Endometrium (tissue), 2 donors: ENCODE measurements at regions not wholly inside any gene's neighbourhood (a gene's known extent, or its start where the extent isn't known, plus 50 kb on each side); places are given as distances from the start of the nearest gene placed in this dataset.
"Not testable (repeated sequence)": the region's sequence is repeated elsewhere in the genome, so short reads cannot be mapped to it uniquely, and the experiment has no call there.

Source experiments
- FAIRE-seq: peaks from 2 replicates; lab custom pipeline; 2012; peaks lifted over from hg19 to GRCh38; lab: Jason Lieb, UNC
- donor health status: control.
- donor health status: control.

DNA sequence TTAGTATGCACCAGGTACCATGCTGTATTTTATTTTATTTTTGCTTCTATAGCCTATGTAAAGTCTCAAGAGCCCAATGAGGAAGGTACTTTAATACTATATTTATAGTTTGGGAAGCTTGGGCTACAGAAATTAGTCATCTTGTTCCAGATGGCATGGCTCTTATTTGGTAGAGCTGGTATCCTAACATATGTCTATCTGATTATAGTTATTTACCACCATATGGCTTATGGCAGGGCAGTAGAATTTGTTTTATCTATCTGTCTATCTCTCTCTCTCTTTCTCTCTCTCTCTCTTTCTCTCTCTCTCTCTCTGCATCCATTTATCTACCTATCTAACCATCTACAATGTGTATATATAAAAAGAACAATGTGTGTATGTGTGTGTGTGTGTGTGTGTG lies 1293.7 kb upstream of the SLC39A10 start:
- FAIRE-seq: no peak

GRCh38 chr2:194352505-194352904 lies 1304.5 kb upstream of the SLC39A10 start:
- no peak for FAIRE-seq

DNA sequence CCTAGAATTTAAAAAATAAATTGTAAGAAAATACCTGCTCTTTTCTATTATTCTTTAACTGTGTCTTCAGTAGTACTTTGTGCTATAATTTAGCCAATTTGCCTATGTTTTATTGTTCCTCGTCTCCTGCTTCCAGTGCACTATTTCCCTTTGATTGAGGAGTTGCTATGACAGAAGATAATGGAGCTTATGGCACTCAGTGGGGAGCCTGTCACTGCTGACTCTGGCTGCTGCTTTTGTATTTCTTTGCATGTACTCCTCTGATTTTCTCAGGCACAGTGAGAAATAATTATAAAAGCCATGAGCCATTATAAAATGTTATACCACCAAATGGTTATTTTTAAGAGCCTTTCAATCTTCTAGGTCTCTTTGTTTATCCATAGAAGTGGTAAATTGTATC lies 1310.8 kb upstream of the SLC39A10 start:
- no peak for FAIRE-seq

- FAIRE-seq: no peak
Measured at GRCh38 chr2:194345347-194345746, 1311.7 kb upstream of the SLC39A10 start.

DNA sequence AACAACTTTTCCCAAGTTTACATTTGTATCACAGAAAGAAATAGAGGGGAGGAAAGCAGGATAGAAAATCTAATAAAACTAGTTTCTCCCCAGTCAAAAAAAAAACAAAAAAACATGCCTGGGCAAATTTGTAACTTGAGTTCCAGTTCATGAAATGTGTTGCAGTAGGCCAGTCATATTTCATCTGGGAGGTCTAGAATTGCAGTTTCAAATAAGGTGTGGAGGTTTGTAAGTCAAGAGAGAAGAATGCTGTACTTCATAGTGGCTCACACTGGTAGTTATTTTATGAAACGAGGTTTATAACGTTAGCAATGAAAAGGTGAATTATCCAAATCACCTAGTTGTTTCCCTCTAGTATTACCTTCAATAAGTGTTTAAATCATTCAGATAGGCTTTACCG lies 1313.9 kb upstream of the SLC39A10 start:
- FAIRE-seq: no peak

GRCh38 chr2:194332799-194333490 lies 1324.1 kb upstream of the SLC39A10 start:
- no peak for FAIRE-seq

DNA sequence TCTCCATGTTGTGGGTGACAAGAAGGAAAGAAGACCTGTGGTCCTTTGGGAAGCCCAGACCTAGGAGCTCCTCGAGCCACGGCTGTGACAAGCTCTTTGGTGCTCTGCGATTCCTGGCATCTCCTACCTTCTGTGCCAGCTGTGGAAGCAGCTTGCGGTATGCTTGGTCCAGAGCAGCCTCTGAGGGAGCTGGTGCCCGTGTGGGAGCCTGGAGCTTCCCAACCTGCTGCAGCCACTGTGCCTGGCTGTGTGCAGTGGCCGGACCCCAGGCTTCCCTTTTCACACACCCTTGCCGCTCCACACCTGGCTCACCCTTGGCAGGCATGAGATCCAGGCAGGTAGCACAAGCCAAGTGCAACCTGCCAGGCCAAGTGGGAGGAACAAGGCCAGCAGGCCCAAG lies 1328.6 kb upstream of the SLC39A10 start:
- FAIRE-seq: no peak

DNA sequence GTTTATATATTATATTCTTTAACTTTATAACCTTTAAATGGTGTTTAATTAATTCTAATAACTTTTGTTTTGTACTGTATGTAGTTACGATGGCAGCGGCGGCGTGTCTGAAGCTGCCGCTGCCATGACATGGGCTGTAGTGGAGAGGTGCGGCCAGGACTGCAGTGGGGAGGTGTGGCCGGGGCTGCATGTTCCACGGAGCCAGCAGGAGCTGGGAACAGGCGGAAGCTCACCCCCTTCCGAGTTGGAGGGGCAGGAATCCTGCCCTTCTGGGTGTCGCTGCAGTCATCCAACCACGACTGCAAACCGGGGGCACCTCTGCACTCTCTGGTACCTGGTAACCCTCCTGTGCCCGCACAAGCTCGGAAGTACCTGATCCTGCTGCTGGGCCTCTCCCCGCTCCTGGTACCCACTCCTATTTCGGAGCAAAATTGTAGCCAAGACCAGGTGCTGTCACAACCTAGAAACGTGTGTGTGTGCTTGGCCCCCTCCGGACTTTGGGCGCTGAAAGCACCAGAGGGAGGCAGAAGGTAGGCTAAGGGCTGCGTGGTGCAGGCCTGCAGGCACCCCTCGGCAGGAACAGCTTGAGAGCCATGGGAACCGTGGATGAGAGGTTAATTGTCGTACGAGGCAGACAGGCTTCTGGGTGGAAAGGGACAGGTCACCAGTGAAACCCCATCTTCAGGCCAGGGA lies 1329.7 kb upstream of the SLC39A10 start:
- FAIRE-seq: no peak

DNA sequence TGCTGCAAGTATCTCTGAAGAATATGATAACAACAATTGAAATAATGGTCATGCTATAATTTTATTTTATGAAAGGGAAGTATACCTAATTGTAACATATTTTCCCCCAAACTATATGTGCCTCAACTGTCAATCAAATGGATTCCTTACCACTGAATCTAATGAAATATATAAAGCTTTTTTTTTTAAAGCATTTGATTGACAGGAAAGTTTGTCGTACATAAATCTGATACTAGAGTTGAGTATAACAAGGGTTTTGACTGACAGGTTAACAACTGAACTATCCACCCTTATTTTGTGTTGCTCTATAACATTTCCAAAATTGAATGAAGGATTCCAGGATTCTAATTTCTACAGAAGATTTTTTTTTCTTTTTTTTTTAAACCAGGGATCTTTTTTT lies 1333.3 kb upstream of the SLC39A10 start:
- FAIRE-seq: no peak

- FAIRE-seq: no peak
Measured at GRCh38 chr2:194320520-194320919, 1336.5 kb upstream of the SLC39A10 start.

DNA sequence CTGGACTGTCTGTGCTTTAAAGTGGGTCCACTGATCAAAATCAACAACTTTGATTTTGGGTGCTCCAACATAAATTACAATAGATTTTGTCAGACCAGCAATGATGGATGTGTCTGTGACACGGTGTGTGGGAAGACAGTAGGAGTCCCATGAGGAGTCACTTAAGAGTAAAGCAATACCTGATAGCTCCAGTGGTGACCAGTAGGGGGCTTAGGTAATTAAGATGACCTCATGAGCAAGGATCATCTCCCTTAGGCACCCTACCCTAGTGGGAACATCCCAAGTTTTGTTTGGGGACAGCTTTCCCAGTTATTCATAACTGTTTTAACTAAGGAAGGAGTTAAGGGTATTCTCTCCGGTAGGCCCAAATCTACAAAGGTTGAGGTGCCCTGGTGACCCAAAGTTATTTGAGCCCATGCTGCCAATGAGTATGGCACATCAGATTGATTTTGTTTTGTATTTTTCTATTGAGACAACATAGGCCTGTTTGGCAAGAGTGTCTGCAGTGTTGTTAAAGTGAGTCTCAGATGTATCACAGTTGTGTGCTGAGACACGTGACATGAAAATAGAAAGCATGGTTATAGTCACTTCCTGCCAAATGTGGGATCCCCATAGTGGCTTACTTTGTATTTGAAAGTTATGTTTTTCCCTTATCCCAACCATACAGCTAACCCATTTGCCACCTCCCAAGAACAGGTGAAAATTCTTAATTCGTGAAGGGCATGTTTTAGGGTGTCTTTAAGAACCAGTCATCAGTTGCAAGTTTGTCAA lies 1337.6 kb upstream of the SLC39A10 start:
- no peak for FAIRE-seq

DNA sequence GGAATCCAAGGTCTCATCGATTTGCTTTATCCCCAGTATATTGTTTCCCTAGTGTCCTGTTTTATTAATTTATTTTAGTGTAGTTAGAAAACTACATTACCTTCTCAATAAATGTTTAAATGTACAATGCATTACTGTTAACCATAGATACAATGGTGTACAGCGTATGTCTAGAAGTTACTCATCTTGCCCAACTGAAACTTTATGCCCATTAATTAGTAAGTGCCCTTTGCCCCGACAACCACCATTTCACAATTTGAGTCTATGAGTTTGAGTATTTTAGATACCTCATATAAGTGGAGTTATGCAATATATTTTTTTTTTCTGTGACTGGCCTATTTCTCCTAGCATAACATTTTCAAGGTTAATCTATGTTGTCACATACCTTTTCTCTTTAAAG lies 1343.0 kb upstream of the SLC39A10 start:
- no peak for FAIRE-seq

DNA sequence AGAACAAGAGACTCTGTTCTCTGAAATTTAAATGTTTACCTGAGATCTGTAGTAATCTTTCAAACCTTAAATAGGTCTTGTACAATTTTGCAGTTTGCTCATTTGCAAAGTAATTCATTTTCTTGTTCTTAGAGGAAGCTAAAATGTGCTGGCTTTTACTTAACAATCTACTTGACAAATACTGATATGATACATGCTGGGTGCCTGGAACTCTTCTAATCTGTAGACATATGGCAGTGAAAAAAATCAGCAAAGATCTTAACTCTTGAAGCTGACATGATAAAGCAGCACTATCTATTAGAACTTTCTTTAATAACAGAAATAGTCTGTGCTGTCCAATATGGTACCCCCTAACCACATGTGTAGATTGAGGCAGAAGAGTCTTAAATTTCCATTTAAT lies 1352.8 kb upstream of the SLC39A10 start:
- FAIRE-seq: no peak

DNA sequence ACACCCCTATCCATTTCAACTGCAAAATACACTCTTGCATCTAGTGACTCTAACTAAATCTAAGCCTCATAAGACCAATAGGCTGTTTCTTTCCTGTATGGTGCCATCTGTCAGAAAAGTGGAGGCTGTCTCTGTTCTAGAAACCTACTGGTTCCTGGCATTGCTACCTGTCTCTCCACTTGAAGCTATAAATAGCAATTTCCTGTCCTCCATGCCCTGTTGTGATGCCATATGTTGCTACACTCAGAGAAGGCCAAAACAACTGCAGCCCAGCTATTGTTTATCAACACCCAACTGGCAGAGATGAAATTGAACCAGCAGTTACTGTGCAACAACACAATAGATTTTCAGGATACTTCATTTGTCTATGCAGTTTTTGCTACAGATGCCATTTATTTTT lies 1355.1 kb upstream of the SLC39A10 start:
- no peak for FAIRE-seq

DNA sequence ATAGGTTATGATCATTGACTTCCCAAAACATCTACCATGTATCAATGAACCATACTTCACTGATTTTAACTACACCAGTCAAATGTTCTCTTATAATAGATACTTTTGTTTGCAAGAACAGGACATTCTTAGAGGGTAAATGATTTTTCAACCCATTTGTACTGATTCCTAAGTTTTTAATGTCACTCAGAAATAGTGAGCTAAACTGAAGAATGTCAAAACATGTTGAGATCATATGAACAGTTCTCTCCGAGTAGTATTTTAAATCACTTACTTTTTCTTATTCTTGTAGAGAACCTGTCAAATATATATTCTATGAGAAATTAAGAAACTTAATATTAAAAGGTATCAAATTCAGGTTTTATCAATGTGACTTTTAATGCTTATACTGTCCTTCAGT lies 1362.9 kb upstream of the SLC39A10 start:
- no peak for FAIRE-seq

DNA sequence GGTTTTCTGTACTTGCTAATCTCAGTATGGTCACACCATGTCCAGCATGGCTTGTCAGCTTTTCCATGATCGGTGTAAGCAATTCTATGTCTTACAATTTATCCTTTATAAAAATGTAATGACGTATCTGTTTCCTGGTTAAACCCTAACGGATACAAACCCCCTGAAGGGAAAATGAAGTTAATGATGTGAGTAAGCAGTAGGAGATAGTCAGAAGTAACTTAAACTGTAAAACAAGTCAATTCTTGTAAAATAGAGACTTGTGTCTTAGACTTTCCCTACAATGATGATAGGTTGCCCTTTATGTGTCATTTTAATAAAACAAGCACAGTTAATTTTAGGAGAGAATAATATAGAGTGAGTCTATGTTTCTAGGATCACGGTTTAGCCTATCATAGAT lies 1365.9 kb upstream of the SLC39A10 start:
- FAIRE-seq: no peak

GRCh38 chr2:194289712-194290346 lies 1367.2 kb upstream of the SLC39A10 start:
- no peak for FAIRE-seq

DNA sequence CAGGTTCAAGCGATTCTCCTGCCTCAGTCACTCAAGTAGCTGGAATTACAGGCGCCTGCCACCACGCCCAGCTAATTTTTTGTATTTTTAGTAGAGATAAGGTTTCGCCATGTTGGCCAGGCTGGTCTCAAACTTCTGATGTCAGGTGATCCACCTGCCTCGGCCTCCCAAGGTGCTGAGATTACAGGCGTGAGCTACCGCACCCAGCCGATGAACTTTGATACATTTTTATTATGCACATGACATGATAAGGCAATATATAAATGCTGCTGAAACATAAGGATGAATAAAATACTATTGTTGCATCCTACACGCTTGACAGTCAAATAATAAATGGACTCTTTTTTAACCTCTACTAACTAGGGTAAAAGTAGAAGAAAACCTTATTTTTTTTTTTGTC lies 1380.4 kb upstream of the SLC39A10 start:
- not testable (repeated sequence) for FAIRE-seq

DNA sequence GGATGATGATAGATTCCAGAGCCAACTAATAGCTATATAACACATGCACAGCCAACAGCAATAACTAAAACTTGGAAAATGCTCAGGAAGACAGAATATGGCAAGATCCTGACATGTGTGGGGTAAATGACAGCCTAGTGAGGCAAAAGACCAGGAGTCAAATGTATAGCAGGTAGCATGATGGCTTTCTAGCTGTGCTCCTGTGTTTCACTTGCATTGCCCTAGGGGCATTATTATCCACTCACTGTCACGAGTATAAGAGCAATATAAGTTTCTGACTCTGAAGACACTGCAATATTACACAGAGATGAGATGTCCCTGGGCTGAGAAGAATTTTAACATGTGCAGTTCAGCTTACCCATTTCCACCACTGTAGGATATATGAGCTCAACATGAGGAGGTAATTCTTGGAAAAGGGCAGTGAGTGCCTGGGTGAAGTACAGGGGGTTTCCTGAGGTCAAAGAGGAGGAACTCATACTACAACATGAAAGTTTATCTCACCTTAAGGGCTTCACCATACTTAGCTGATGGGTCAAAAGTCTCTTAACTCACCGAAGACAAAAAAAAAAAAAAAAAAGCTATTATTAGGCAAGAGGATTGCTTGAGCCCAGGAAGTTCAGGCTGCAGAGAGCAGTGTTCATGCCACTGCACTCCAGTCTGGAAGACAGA lies 1385.6 kb upstream of the SLC39A10 start:
- FAIRE-seq: no peak

GRCh38 chr2:194270648-194271047 lies 1386.4 kb upstream of the SLC39A10 start:
- FAIRE-seq: no peak

GRCh38 chr2:194264586-194264985 lies 1392.4 kb upstream of the SLC39A10 start:
- no peak for FAIRE-seq

DNA sequence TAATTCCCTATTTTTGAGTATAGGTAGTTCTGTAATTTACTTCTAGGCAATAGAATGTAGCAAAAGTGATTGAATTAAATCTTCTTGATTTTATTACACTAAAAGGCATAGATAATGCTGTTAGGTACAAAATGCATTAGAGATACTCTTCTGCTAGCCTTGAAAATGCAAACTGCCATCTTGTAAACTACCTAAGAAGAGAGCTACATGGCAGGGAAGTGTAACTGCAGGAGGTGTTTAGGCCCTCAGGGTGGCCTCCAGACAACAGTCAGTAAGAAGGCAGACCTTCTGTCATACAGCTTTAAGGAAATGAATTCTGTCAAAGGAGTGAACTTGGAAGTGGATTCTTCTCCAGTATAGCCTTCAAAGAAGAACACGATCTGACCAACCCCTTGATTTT lies 1396.8 kb upstream of the SLC39A10 start:
- no peak for FAIRE-seq
